Endothelial cell (in vitro differentiated cells): ENCODE measurements at regions not wholly inside any gene's neighbourhood (a gene's known extent, or its start where the extent isn't known, plus 50 kb on each side); places are given as distances from the start of the nearest gene placed in this dataset.

Source experiments
- DNase-seq: peaks from one replicate; pipeline ENCODE4 v3.0.0; 2021; ENCODE audit warnings: low spot score
- H3K27ac Mint-ChIP-seq: one replicate; pipeline ENCODE4 v1.8.0; 2021; ENCODE audit warnings: mixed read lengths, inconsistent platforms; ENCODE audit not compliant: unreplicated experiment
- H3K27me3 Mint-ChIP-seq: one replicate; pipeline ENCODE4 v1.8.0; 2021; ENCODE audit warnings: mild to moderate bottlenecking, moderate library complexity, mixed read lengths, inconsistent platforms; ENCODE audit not compliant: unreplicated experiment
- H3K36me3 Mint-ChIP-seq: one replicate; pipeline ENCODE4 v1.8.0; 2021; ENCODE audit warnings: mild to moderate bottlenecking, low read depth, mixed read lengths, inconsistent platforms; ENCODE audit not compliant: unreplicated experiment
- H3K4me1 Mint-ChIP-seq: one replicate; pipeline ENCODE4 v1.8.0; 2021; ENCODE audit warnings: mild to moderate bottlenecking, mixed read lengths, inconsistent platforms; ENCODE audit not compliant: unreplicated experiment
- H3K4me3 Mint-ChIP-seq: one replicate; pipeline ENCODE4 v1.8.0; 2021; ENCODE audit warnings: mild to moderate bottlenecking, mixed read lengths, inconsistent platforms; ENCODE audit not compliant: unreplicated experiment
- H3K9me3 Mint-ChIP-seq: one replicate; pipeline ENCODE4 v1.8.0; 2021; ENCODE audit warnings: mixed read lengths, inconsistent platforms; ENCODE audit not compliant: unreplicated experiment
- TF ChIP-seq, protein P1 (sequence below): fragments of 200-600 bp; sonication (generic); IDR thresholded peaks from one replicate; pipeline ENCODE4 v1.5.0; 2021; ENCODE audit warnings: antibody characterized with exemption; ENCODE audit not compliant: unreplicated experiment

DNA sequence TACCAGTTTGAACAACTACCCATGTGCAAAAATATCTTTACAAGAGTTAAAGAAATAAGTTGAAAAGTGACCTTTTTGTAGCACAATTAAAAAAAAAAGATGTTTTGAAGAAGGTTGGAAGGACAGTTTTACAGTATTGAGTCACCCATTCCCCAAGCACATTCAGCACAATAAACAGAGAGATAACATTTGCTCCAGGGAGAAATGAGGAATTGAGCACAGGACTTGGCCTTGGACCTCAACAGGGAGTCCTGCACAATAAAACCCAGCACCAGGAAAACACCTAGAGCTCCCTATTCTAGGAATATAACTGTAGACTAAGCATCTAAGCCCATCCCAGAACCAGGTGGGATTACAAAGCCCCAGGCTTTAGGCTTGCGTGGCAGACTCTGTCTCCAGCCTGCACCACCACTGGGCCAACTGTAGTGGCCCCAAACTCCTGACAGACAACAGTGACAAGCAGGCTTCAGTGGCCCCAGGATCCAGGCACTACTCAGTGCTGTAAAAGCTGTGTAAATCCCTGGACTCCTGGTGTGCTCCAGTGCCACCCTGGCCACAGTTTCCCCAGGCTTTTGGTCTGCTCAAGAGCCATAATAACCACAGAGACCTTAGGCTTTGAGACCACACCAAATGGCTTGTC lies 857.2 kb downstream of the SLITRK1 start:
- no peaks in the 10 kb centered on the region for H3K27me3 Mint-ChIP-seq
- H3K27ac Mint-ChIP-seq, result no peak overlapping the region
- no peak overlapping the region for H3K4me3 Mint-ChIP-seq
- DNase-seq, result no peak
- no peaks in the 10 kb centered on the region for H3K4me1 Mint-ChIP-seq
- H3K9me3 Mint-ChIP-seq, result no peaks in the 10 kb centered on the region
- H3K36me3 Mint-ChIP-seq, result no peaks in the 10 kb centered on the region
- TF ChIP-seq, protein P1, sequence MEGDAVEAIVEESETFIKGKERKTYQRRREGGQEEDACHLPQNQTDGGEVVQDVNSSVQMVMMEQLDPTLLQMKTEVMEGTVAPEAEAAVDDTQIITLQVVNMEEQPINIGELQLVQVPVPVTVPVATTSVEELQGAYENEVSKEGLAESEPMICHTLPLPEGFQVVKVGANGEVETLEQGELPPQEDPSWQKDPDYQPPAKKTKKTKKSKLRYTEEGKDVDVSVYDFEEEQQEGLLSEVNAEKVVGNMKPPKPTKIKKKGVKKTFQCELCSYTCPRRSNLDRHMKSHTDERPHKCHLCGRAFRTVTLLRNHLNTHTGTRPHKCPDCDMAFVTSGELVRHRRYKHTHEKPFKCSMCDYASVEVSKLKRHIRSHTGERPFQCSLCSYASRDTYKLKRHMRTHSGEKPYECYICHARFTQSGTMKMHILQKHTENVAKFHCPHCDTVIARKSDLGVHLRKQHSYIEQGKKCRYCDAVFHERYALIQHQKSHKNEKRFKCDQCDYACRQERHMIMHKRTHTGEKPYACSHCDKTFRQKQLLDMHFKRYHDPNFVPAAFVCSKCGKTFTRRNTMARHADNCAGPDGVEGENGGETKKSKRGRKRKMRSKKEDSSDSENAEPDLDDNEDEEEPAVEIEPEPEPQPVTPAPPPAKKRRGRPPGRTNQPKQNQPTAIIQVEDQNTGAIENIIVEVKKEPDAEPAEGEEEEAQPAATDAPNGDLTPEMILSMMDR, result no peak

DNA sequence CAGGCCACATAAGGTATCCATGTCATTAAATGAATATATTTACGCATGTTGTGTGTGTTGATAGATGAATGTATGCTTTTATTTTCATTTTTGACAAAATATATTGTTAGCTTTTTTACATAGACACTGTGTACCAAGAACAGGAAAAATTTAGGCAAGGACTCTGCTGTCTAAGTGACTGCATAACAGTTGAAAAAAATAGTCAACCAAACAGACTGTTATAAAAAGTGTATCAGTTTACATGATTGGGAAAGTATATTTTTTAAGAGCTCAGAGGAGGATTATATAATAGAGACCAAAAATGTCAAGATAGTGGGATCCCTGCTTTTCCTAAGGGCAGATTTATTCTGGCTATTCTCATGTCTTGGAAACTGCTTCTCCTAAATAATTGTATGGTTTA lies 858.0 kb downstream of the SLITRK1 start:
- Mint-ChIP-seq H3K36me3 (no peaks in the 10 kb centered on the region), H3K27me3 (no peaks in the 10 kb centered on the region), H3K9me3 (no peaks in the 10 kb centered on the region), H3K4me3 (no peak overlapping the region), H3K4me1 (no peaks in the 10 kb centered on the region), H3K27ac (no peak overlapping the region)
- DNase-seq, result no peak
- TF ChIP-seq, protein P1, result no peak

DNA sequence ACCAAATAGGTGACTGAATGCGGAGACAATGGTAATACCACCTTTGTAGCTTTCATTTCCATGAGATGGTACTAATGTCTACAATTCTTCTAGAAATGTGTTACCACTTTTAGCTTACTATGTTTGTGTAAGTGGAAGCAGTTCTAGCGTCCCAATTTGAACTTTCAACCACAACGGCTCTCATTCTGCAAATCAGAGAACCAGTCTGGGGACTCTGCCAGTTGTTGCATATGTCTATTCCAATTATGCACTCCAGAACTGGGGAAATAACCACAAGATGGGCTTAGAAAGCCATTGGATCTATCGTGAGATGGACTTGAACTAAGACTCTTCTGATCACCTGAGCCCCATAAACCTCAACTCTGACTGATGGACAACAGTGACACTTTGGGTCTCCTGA lies 862.3 kb downstream of the SLITRK1 start:
- H3K4me3 Mint-ChIP-seq, result no peak overlapping the region
- H3K36me3 Mint-ChIP-seq, result no peaks in the 10 kb centered on the region
- no peak overlapping the region for H3K27ac Mint-ChIP-seq
- TF ChIP-seq, protein P1, result no peak
- no peak for DNase-seq
- no peaks in the 10 kb centered on the region for H3K27me3 Mint-ChIP-seq
- no peaks in the 10 kb centered on the region for H3K9me3 Mint-ChIP-seq
- no peaks in the 10 kb centered on the region for H3K4me1 Mint-ChIP-seq

DNA sequence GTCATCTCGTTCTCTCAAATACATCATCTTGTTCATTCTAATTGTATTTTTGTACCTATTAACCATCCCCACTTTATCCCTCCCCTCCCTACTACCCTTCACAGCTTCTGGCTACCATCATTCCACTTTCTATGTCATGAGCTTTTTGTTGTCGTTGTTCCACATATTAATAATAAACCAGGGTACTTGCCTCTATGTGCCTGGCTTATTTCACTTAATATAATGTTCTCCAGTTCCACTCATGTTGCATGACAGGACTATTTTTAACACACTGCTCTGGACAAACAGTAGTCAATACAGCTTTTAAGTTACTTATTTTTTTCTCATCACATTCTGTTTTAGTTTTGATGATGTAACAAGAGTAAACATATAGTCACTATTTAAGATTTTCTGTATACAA lies 872.3 kb downstream of the SLITRK1 start:
- Mint-ChIP-seq H3K27ac (no peak overlapping the region), H3K4me3 (no peak overlapping the region), H3K4me1 (no peaks in the 10 kb centered on the region), H3K36me3 (no peaks in the 10 kb centered on the region), H3K9me3 (no peaks in the 10 kb centered on the region), H3K27me3 (no peaks in the 10 kb centered on the region)
- TF ChIP-seq, protein P1, result no peak
- DNase-seq, result no peak

DNA sequence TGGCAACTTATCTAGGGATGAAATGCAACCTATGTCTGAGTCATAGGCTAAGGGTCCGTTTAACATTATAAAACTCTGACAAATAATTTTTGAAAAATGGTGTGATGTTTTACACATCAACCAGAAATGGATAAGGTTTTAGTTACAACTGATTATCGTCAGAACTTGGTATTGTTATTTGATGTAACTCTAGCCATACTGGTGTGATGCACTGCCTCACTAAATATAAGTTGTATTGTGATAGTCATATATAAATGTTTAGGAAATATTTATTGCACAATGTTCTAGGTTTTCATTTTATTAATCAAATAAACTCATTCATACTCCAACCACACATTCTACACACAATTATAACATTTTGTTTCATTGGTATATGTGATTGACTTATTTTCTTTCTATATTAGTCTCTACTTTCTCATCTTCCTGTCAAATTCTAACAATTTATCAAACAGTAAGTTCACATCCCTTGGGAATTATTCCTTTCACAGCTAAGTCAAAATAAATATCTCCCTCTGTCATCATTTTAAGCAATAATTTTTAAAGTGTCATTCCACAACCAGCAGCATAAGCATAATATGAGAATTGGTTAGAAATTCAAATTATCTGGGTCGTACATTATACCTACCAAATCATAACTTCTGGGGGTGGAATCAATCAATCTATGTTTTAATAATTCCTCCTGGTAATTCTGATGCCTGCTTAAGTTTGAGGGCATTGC lies 873.9 kb downstream of the SLITRK1 start:
- DNase-seq, result no peak
- H3K4me1 Mint-ChIP-seq, result no peaks in the 10 kb centered on the region
- TF ChIP-seq, protein P1, result no peak
- no peak overlapping the region for H3K27ac Mint-ChIP-seq
- H3K4me3 Mint-ChIP-seq, result no peak overlapping the region
- no peaks in the 10 kb centered on the region for H3K27me3 Mint-ChIP-seq
- H3K9me3 Mint-ChIP-seq, result no peaks in the 10 kb centered on the region
- no peaks in the 10 kb centered on the region for H3K36me3 Mint-ChIP-seq
